ENCODE measurements at regions not wholly inside any gene's neighbourhood (a gene's known extent, or its start where the extent isn't known, plus 50 kb on each side); places are given as distances from the start of the nearest gene placed in this dataset.
"Not testable (repeated sequence)": the region's sequence is repeated elsewhere in the genome, so short reads cannot be mapped to it uniquely, and the experiment has no call there.

- Histone ChIP-seq H3K9me3 (ENCODE audit: control insufficient read depth in 5 of 5, low read length in 5 of 5) (peaks cover 0 to 4% (median 0%) of the 10 kb centered on the region in 5 donors), H3K27ac (ENCODE audit: low read depth, low read length) (no peak overlapping the region), H3K4me1 (ENCODE audit: control insufficient read depth in 5 of 5, insufficient read depth in 5 of 5, low read length in 5 of 5) (no peaks in the 10 kb centered on the region), H3K4me3 (ENCODE audit: low read depth in 1 of 5, low read length in 5 of 5) (no peak overlapping the region), H3K27me3 (ENCODE audit: control insufficient read depth in 5 of 5, insufficient read depth in 4 of 5, low read length in 5 of 5) (no peaks in the 10 kb centered on the region), H3K9ac (ENCODE audit: low read length in 5 of 5) (no peak overlapping the region), H3K36me3 (ENCODE audit: control insufficient read depth in 5 of 5, insufficient read depth in 5 of 5, low read length in 5 of 5) (no peaks in the 10 kb centered on the region)
Measured at GRCh38 chr3:21920421-21920861, 169.4 kb upstream of the ZNF385D start.

GRCh38 chr3:21923156-21923555 lies 172.1 kb upstream of the ZNF385D start:
- not testable (repeated sequence) for H3K4me1 ChIP-seq (ENCODE audit: control insufficient read depth in 5 of 5, insufficient read depth in 5 of 5, low read length in 5 of 5); H3K9me3 ChIP-seq (ENCODE audit: control insufficient read depth in 5 of 5, low read length in 5 of 5); H3K27me3 ChIP-seq (ENCODE audit: control insufficient read depth in 5 of 5, insufficient read depth in 4 of 5, low read length in 5 of 5); H3K27ac ChIP-seq (ENCODE audit: low read depth, low read length); H3K36me3 ChIP-seq (ENCODE audit: control insufficient read depth in 5 of 5, insufficient read depth in 5 of 5, low read length in 5 of 5); H3K9ac ChIP-seq (ENCODE audit: low read length in 5 of 5); H3K4me3 ChIP-seq (ENCODE audit: low read depth in 1 of 5, low read length in 5 of 5)

- Histone ChIP-seq H3K27me3 (ENCODE audit: control insufficient read depth in 5 of 5, insufficient read depth in 4 of 5, low read length in 5 of 5) (no peaks in the 10 kb centered on the region), H3K4me3 (ENCODE audit: low read depth in 1 of 5, low read length in 5 of 5) (no peak overlapping the region), H3K27ac (ENCODE audit: low read depth, low read length) (no peak overlapping the region), H3K4me1 (ENCODE audit: control insufficient read depth in 5 of 5, insufficient read depth in 5 of 5, low read length in 5 of 5) (no peaks in the 10 kb centered on the region), H3K9me3 (ENCODE audit: control insufficient read depth in 5 of 5, low read length in 5 of 5) (peaks cover 0 to 4% (median 0%) of the 10 kb centered on the region in 5 donors), H3K36me3 (ENCODE audit: control insufficient read depth in 5 of 5, insufficient read depth in 5 of 5, low read length in 5 of 5) (no peaks in the 10 kb centered on the region), H3K9ac (ENCODE audit: low read length in 5 of 5) (no peak overlapping the region)
Measured at GRCh38 chr3:21927261-21927660, 176.3 kb upstream of the ZNF385D start.

GRCh38 chr3:21934591-21934990 lies 183.6 kb upstream of the ZNF385D start:
- Histone ChIP-seq H3K4me3 (ENCODE audit: low read depth in 1 of 5, low read length in 5 of 5) (no peak overlapping the region), H3K4me1 (ENCODE audit: control insufficient read depth in 5 of 5, insufficient read depth in 5 of 5, low read length in 5 of 5) (no peaks in the 10 kb centered on the region), H3K9ac (ENCODE audit: low read length in 5 of 5) (no peak overlapping the region), H3K9me3 (ENCODE audit: control insufficient read depth in 5 of 5, low read length in 5 of 5) (no peaks in the 10 kb centered on the region), H3K27ac (ENCODE audit: low read depth, low read length) (no peak overlapping the region), H3K27me3 (ENCODE audit: control insufficient read depth in 5 of 5, insufficient read depth in 4 of 5, low read length in 5 of 5) (no peaks in the 10 kb centered on the region), H3K36me3 (ENCODE audit: control insufficient read depth in 5 of 5, insufficient read depth in 5 of 5, low read length in 5 of 5) (no peaks in the 10 kb centered on the region)

GRCh38 chr3:21936207-21936606 lies 185.2 kb upstream of the ZNF385D start:
- Histone ChIP-seq H3K9me3 (ENCODE audit: control insufficient read depth in 5 of 5, low read length in 5 of 5) (no peaks in the 10 kb centered on the region), H3K4me1 (ENCODE audit: control insufficient read depth in 5 of 5, insufficient read depth in 5 of 5, low read length in 5 of 5) (no peaks in the 10 kb centered on the region), H3K27me3 (ENCODE audit: control insufficient read depth in 5 of 5, insufficient read depth in 4 of 5, low read length in 5 of 5) (no peaks in the 10 kb centered on the region), H3K9ac (ENCODE audit: low read length in 5 of 5) (no peak overlapping the region), H3K36me3 (ENCODE audit: control insufficient read depth in 5 of 5, insufficient read depth in 5 of 5, low read length in 5 of 5) (no peaks in the 10 kb centered on the region), H3K27ac (ENCODE audit: low read depth, low read length) (no peak overlapping the region), H3K4me3 (ENCODE audit: low read depth in 1 of 5, low read length in 5 of 5) (no peak overlapping the region)

GRCh38 chr3:21938267-21938681 lies 187.3 kb upstream of the ZNF385D start:
- H3K9me3 ChIP-seq (ENCODE audit: control insufficient read depth in 5 of 5, low read length in 5 of 5), result no peaks in the 10 kb centered on the region

GRCh38 chr3:21942328-21942727 lies 191.3 kb upstream of the ZNF385D start:
- Histone ChIP-seq H3K27ac (ENCODE audit: low read depth, low read length) (no peak overlapping the region), H3K36me3 (ENCODE audit: control insufficient read depth in 5 of 5, insufficient read depth in 5 of 5, low read length in 5 of 5) (no peaks in the 10 kb centered on the region), H3K9ac (ENCODE audit: low read length in 5 of 5) (no peak overlapping the region), H3K4me1 (ENCODE audit: control insufficient read depth in 5 of 5, insufficient read depth in 5 of 5, low read length in 5 of 5) (no peaks in the 10 kb centered on the region), H3K27me3 (ENCODE audit: control insufficient read depth in 5 of 5, insufficient read depth in 4 of 5, low read length in 5 of 5) (no peaks in the 10 kb centered on the region), H3K4me3 (ENCODE audit: low read depth in 1 of 5, low read length in 5 of 5) (no peak overlapping the region), H3K9me3 (ENCODE audit: control insufficient read depth in 5 of 5, low read length in 5 of 5) (no peaks in the 10 kb centered on the region)

More at GRCh38 chr3:21938267-21938681, 187.3 kb upstream of the ZNF385D start:
- Histone ChIP-seq H3K27me3 (ENCODE audit: control insufficient read depth in 5 of 5, insufficient read depth in 4 of 5, low read length in 5 of 5) (no peaks in the 10 kb centered on the region), H3K36me3 (ENCODE audit: control insufficient read depth in 5 of 5, insufficient read depth in 5 of 5, low read length in 5 of 5) (no peaks in the 10 kb centered on the region), H3K4me3 (ENCODE audit: low read depth in 1 of 5, low read length in 5 of 5) (no peak overlapping the region), H3K9ac (ENCODE audit: low read length in 5 of 5) (no peak overlapping the region), H3K27ac (ENCODE audit: low read depth, low read length) (no peak overlapping the region), H3K4me1 (ENCODE audit: control insufficient read depth in 5 of 5, insufficient read depth in 5 of 5, low read length in 5 of 5) (no peaks in the 10 kb centered on the region)

- H3K27me3 ChIP-seq (ENCODE audit: control insufficient read depth in 5 of 5, insufficient read depth in 4 of 5, low read length in 5 of 5), result no peaks in the 10 kb centered on the region
- H3K27ac ChIP-seq (ENCODE audit: low read depth, low read length), result no peak overlapping the region
- no peaks in the 10 kb centered on the region for H3K4me1 ChIP-seq (ENCODE audit: control insufficient read depth in 5 of 5, insufficient read depth in 5 of 5, low read length in 5 of 5)
- H3K9ac ChIP-seq (ENCODE audit: low read length in 5 of 5), result no peak overlapping the region
- no peaks in the 10 kb centered on the region for H3K9me3 ChIP-seq (ENCODE audit: control insufficient read depth in 5 of 5, low read length in 5 of 5)
- no peak overlapping the region for H3K4me3 ChIP-seq (ENCODE audit: low read depth in 1 of 5, low read length in 5 of 5)
- H3K36me3 ChIP-seq (ENCODE audit: control insufficient read depth in 5 of 5, insufficient read depth in 5 of 5, low read length in 5 of 5), result no peaks in the 10 kb centered on the region
Measured at GRCh38 chr3:21944251-21944650, 193.2 kb upstream of the ZNF385D start.

GRCh38 chr3:21952856-21953255 lies 201.8 kb upstream of the ZNF385D start:
- no peak overlapping the region for H3K4me3 ChIP-seq (ENCODE audit: low read depth in 1 of 5, low read length in 5 of 5)
- H3K9ac ChIP-seq (ENCODE audit: low read length in 5 of 5), result no peak overlapping the region
- no peak overlapping the region for H3K27ac ChIP-seq (ENCODE audit: low read depth, low read length)
- no peaks in the 10 kb centered on the region for H3K4me1 ChIP-seq (ENCODE audit: control insufficient read depth in 5 of 5, insufficient read depth in 5 of 5, low read length in 5 of 5)
- H3K9me3 ChIP-seq (ENCODE audit: control insufficient read depth in 5 of 5, low read length in 5 of 5), result peaks cover 0 to 2% (median 0%) of the 10 kb centered on the region in 5 donors
- H3K27me3 ChIP-seq (ENCODE audit: control insufficient read depth in 5 of 5, insufficient read depth in 4 of 5, low read length in 5 of 5), result no peaks in the 10 kb centered on the region
- H3K36me3 ChIP-seq (ENCODE audit: control insufficient read depth in 5 of 5, insufficient read depth in 5 of 5, low read length in 5 of 5), result no peaks in the 10 kb centered on the region

GRCh38 chr3:21954709-21955108 lies 203.7 kb upstream of the ZNF385D start:
- no peak overlapping the region for H3K27ac ChIP-seq (ENCODE audit: low read depth, low read length)
- H3K27me3 ChIP-seq (ENCODE audit: control insufficient read depth in 5 of 5, insufficient read depth in 4 of 5, low read length in 5 of 5), result no peaks in the 10 kb centered on the region
- H3K9me3 ChIP-seq (ENCODE audit: control insufficient read depth in 5 of 5, low read length in 5 of 5), result peaks cover 0 to 2% (median 0%) of the 10 kb centered on the region in 5 donors
- H3K9ac ChIP-seq (ENCODE audit: low read length in 5 of 5), result no peak overlapping the region
- no peaks in the 10 kb centered on the region for H3K36me3 ChIP-seq (ENCODE audit: control insufficient read depth in 5 of 5, insufficient read depth in 5 of 5, low read length in 5 of 5)
- no peak overlapping the region for H3K4me3 ChIP-seq (ENCODE audit: low read depth in 1 of 5, low read length in 5 of 5)
- no peaks in the 10 kb centered on the region for H3K4me1 ChIP-seq (ENCODE audit: control insufficient read depth in 5 of 5, insufficient read depth in 5 of 5, low read length in 5 of 5)

- Histone ChIP-seq H3K36me3 (ENCODE audit: control insufficient read depth in 5 of 5, insufficient read depth in 5 of 5, low read length in 5 of 5) (no peaks in the 10 kb centered on the region), H3K9ac (ENCODE audit: low read length in 5 of 5) (no peak overlapping the region), H3K9me3 (ENCODE audit: control insufficient read depth in 5 of 5, low read length in 5 of 5) (peaks cover 0 to 2% (median 0%) of the 10 kb centered on the region in 5 donors), H3K27ac (ENCODE audit: low read depth, low read length) (no peak overlapping the region), H3K4me1 (ENCODE audit: control insufficient read depth in 5 of 5, insufficient read depth in 5 of 5, low read length in 5 of 5) (no peaks in the 10 kb centered on the region), H3K27me3 (ENCODE audit: control insufficient read depth in 5 of 5, insufficient read depth in 4 of 5, low read length in 5 of 5) (no peaks in the 10 kb centered on the region), H3K4me3 (ENCODE audit: low read depth in 1 of 5, low read length in 5 of 5) (no peak overlapping the region)
Measured at GRCh38 chr3:21955406-21955805, 204.4 kb upstream of the ZNF385D start.
